Thyroid gland (tissue), 4 donors: ENCODE measurements at regions not wholly inside any gene's neighbourhood (a gene's known extent, or its start where the extent isn't known, plus 50 kb on each side); places are given as distances from the start of the nearest gene placed in this dataset.

Source experiments
- DNase-seq, 2 donors: peaks; one replicate each; pipeline ENCODE4 v3.0.0-alpha.2; 2019
- H3K27ac ChIP-seq, 3 donors: fragments of 200-600 bp; sonication (generic); 1 replicate in 2 of 3; 2 replicates in 1 of 3; pipeline ENCODE4 v1.5.1; 2016 to 2019; ENCODE audit warnings: mild to moderate bottlenecking in 1 of 3, moderate library complexity in 1 of 3
- H3K27me3 ChIP-seq: fragments of 200-600 bp; sonication (generic); one replicate; pipeline ENCODE4 v1.5.1; 2019
- H3K36me3 ChIP-seq, 2 donors: fragments of 200-600 bp; sonication (generic); one replicate each; pipeline ENCODE4 v1.5.1; 2016 to 2019
- H3K4me1 ChIP-seq, 2 donors: fragments of 200-600 bp; sonication (generic); one replicate each; pipeline ENCODE4 v1.5.1; 2017 to 2019
- H3K4me3 ChIP-seq, 3 donors: fragments of 200-600 bp; sonication (generic); replicated peaks in 1 of 3; 1 replicate in 2 of 3; 2 replicates in 1 of 3; pipeline ENCODE4 v1.5.1; 2016; ENCODE audit warnings: mild to moderate bottlenecking in 1 of 3
- H3K9me3 ChIP-seq: fragments of 200-600 bp; sonication (generic); one replicate; pipeline ENCODE4 v1.5.1; 2017
- CTCF ChIP-seq, 6 experiments: fragments of 200-600 bp in 3 of 6; fragments of 450-650 bp in 3 of 6; sonication (generic) in 3 of 6; IDR thresholded peaks; one replicate each; pipeline ENCODE4 v1.5.1; 2016 to 2019; ENCODE audit warnings: antibody characterized with exemption in 6 of 6, mild to moderate bottlenecking in 2 of 6, inconsistent platforms in 1 of 6, moderate library complexity in 1 of 6
- POLR2A ChIP-seq, 2 donors: fragments of 450-650 bp; IDR thresholded peaks; one replicate each; pipeline ENCODE4 v1.6.1; 2017; ENCODE audit warnings: antibody characterized with exemption in 2 of 2, mild to moderate bottlenecking in 2 of 2, moderate library complexity in 1 of 2
- WGBS, 2 donors: methylation state at CpG; one replicate each; pipeline ENCODE4 v1.1.5; 2017; 5-methylcytosine and 5-hydroxymethylcytosine counted together
- intact Hi-C: fragments of 100-400 bp; cut with DNase I; formaldehyde crosslinking; loops from one replicate; pipeline ENCODE4 v1.15.1; 2023

DNA sequence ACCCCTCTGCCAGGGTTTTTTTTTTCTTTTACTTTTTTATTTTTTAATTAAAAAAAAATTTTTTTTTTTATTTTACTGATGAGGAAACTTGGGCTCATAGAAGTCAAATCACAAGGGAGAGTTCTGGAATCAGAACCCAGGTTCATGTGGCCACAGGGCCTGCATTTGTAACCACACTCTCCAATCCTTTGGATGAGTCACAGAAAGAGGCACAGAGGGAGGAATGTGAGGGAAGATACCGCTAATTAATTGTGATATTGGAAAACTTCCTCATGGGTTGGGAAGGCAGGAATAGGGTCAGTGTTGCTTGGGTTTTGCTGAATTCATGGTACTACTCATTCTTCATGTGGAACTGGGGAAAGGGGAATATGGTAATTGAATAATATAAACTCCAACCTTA lies 132.9 kb upstream of the SLC6A11 start:
- Histone ChIP-seq H3K27me3 (no peaks in the 10 kb centered on the region), H3K4me1 (no peaks in the 10 kb centered on the region), H3K27ac (no peak overlapping the region), H3K9me3 (no peaks in the 10 kb centered on the region), H3K4me3 (no peak overlapping the region), H3K36me3 (no peaks in the 10 kb centered on the region)
- 37 to 50% methylated on average over 1 of the region's 1 CpG for WGBS, 2 donors
- TF ChIP-seq CTCF (IDR thresholded peaks at IDR 0.05) (no peak), POLR2A (IDR thresholded peaks at IDR 0.05) (no peak)
- DNase-seq: no peak
- intact Hi-C loops: no loop called here

GRCh38 chr3:10688126-10688525 lies 127.9 kb upstream of the SLC6A11 start:
- TF ChIP-seq POLR2A (IDR thresholded peaks at IDR 0.05): no peak
- WGBS, 2 donors: 48 to 68% methylated on average over 1 of the region's 1 CpG
- DNase-seq: no peak
- intact Hi-C loops: no loop called here
- Histone ChIP-seq H3K4me3 (no peak overlapping the region), H3K27ac (no peak overlapping the region), H3K4me1 (no peaks in the 10 kb centered on the region), H3K36me3 (no peaks in the 10 kb centered on the region), H3K27me3 (no peaks in the 10 kb centered on the region), H3K9me3 (no peaks in the 10 kb centered on the region)

- 81 to 86% methylated on average over 8 of the region's 8 CpGs for WGBS, 2 donors
Measured at GRCh38 chr3:10688548-10689172, 127.4 kb upstream of the SLC6A11 start.

GRCh38 chr3:10692039-10692622 lies 123.9 kb upstream of the SLC6A11 start:
- intact Hi-C loops: no loop called here
- Histone ChIP-seq H3K27me3 (no peaks in the 10 kb centered on the region), H3K27ac (no peak overlapping the region), H3K4me3 (no peak overlapping the region), H3K36me3 (no peaks in the 10 kb centered on the region), H3K4me1 (no peaks in the 10 kb centered on the region), H3K9me3 (no peaks in the 10 kb centered on the region)
- WGBS, 2 donors: 74 to 75% methylated on average over 11 of the region's 11 CpGs
- no peak for DNase-seq
- TF ChIP-seq POLR2A (IDR thresholded peaks at IDR 0.05) (no peak), CTCF (IDR thresholded peaks at IDR 0.05) (no peak)

More at GRCh38 chr3:10688548-10689172, 127.4 kb upstream of the SLC6A11 start:
- intact Hi-C loops: no loop called here
- no peaks in the 10 kb centered on the region for H3K36me3 ChIP-seq
- H3K27me3 ChIP-seq: no peaks in the 10 kb centered on the region
- no peaks in the 10 kb centered on the region for H3K4me1 ChIP-seq
- no peak overlapping the region for H3K4me3 ChIP-seq
- no peak for DNase-seq
- H3K27ac ChIP-seq: no peak overlapping the region
- no peaks in the 10 kb centered on the region for H3K9me3 ChIP-seq
- TF ChIP-seq CTCF (IDR thresholded peaks at IDR 0.05) (no peak), POLR2A (IDR thresholded peaks at IDR 0.05) (no peak)

- Histone ChIP-seq H3K27ac (no peak overlapping the region), H3K9me3 (no peaks in the 10 kb centered on the region), H3K4me1 (no peaks in the 10 kb centered on the region), H3K27me3 (no peaks in the 10 kb centered on the region), H3K36me3 (no peaks in the 10 kb centered on the region), H3K4me3 (no peak overlapping the region)
- no peak for TF ChIP-seq POLR2A (IDR thresholded peaks at IDR 0.05)
- no peak for TF ChIP-seq CTCF (IDR thresholded peaks at IDR 0.05)
- intact Hi-C loops: no loop called here
- no peak for DNase-seq
- WGBS, 2 donors: 63% methylated on average over 4 of the region's 4 CpGs
Measured at GRCh38 chr3:10693457-10693856, 122.6 kb upstream of the SLC6A11 start.
